ENCODE measurements at regions not wholly inside any gene's neighbourhood (a gene's known extent, or its start where the extent isn't known, plus 50 kb on each side); places are given as distances from the start of the nearest gene placed in this dataset.

GRCh38 chr2:163469561-163469962, 266.2 kb downstream of the FIGN start:
- TF ChIP-seq CTCF (IDR thresholded peaks at IDR 0.05; ENCODE audit: unreplicated experiment) = no peak
- CTCF ChIA-PET = no interaction called here
- H3K36me3 Mint-ChIP-seq (ENCODE audit: insufficient read depth, unreplicated experiment) = no peaks in the 10 kb centered on the region
- no peak overlapping the region for H3K27ac Mint-ChIP-seq (ENCODE audit: unreplicated experiment)
- intact Hi-C loops (cut with micrococcal nuclease; ENCODE audit: unreplicated experiment) = loop anchor here (10.0 kb wide), 1 partner anchor 125 kb away; no protein-coding TSS in a partner anchor
- no peak for DNase-seq
- no peaks in the 10 kb centered on the region for H3K9me3 Mint-ChIP-seq (ENCODE audit: low read depth, unreplicated experiment)
- no peaks in the 10 kb centered on the region for H3K27me3 Mint-ChIP-seq (ENCODE audit: unreplicated experiment)
- no TSS peak for BruUV-seq (replicated peaks)
- H3K4me1 Mint-ChIP-seq (ENCODE audit: low read depth, unreplicated experiment) = peaks cover 8% of the 10 kb centered on the region
- no peak overlapping the region for H3K4me3 Mint-ChIP-seq (ENCODE audit: low read depth, unreplicated experiment)

GRCh38 chr2:163467251-163467630, 268.6 kb downstream of the FIGN start:
- H3K9me3 Mint-ChIP-seq (ENCODE audit: low read depth, unreplicated experiment) = no peaks in the 10 kb centered on the region
- TF ChIP-seq CTCF (IDR thresholded peaks at IDR 0.05; ENCODE audit: unreplicated experiment) = no peak
- DNase-seq = no peak
- no peaks in the 10 kb centered on the region for H3K27me3 Mint-ChIP-seq (ENCODE audit: unreplicated experiment)
- H3K4me1 Mint-ChIP-seq (ENCODE audit: low read depth, unreplicated experiment) = peaks cover 6% of the 10 kb centered on the region
- BruUV-seq (replicated peaks) = no TSS peak
- CTCF ChIA-PET = no interaction called here
- no peaks in the 10 kb centered on the region for H3K36me3 Mint-ChIP-seq (ENCODE audit: insufficient read depth, unreplicated experiment)
- H3K27ac Mint-ChIP-seq (ENCODE audit: unreplicated experiment) = no peak overlapping the region
- no peak overlapping the region for H3K4me3 Mint-ChIP-seq (ENCODE audit: low read depth, unreplicated experiment)
- intact Hi-C loops (cut with micrococcal nuclease; ENCODE audit: unreplicated experiment) = loop anchor here (10.0 kb wide), 1 partner anchor 122 kb away; no protein-coding TSS in a partner anchor

- DNase-seq = no peak
- no peak overlapping the region for H3K27ac Mint-ChIP-seq (ENCODE audit: unreplicated experiment)
- no peaks in the 10 kb centered on the region for H3K27me3 Mint-ChIP-seq (ENCODE audit: unreplicated experiment)
- no peaks in the 10 kb centered on the region for H3K9me3 Mint-ChIP-seq (ENCODE audit: low read depth, unreplicated experiment)
- intact Hi-C loops (cut with micrococcal nuclease; ENCODE audit: unreplicated experiment) = loop anchor here (10.0 kb wide), 1 partner anchor 122 kb away; no protein-coding TSS in a partner anchor
- no peak for TF ChIP-seq CTCF (IDR thresholded peaks at IDR 0.05; ENCODE audit: unreplicated experiment)
- H3K4me3 Mint-ChIP-seq (ENCODE audit: low read depth, unreplicated experiment) = no peak overlapping the region
- no peaks in the 10 kb centered on the region for H3K4me1 Mint-ChIP-seq (ENCODE audit: low read depth, unreplicated experiment)
- BruUV-seq (replicated peaks) = no TSS peak
- CTCF ChIA-PET = no interaction called here
- H3K36me3 Mint-ChIP-seq (ENCODE audit: insufficient read depth, unreplicated experiment) = no peaks in the 10 kb centered on the region
Measured at GRCh38 chr2:163466331-163467250, 269.2 kb downstream of the FIGN start.

GRCh38 chr2:163465440-163465839, 270.4 kb downstream of the FIGN start:
- DNase-seq = no peak
- Mint-ChIP-seq H3K9me3 (ENCODE audit: low read depth, unreplicated experiment) (no peaks in the 10 kb centered on the region), H3K27ac (ENCODE audit: unreplicated experiment) (no peak overlapping the region), H3K4me1 (ENCODE audit: low read depth, unreplicated experiment) (no peaks in the 10 kb centered on the region), H3K4me3 (ENCODE audit: low read depth, unreplicated experiment) (no peak overlapping the region), H3K27me3 (ENCODE audit: unreplicated experiment) (no peaks in the 10 kb centered on the region), H3K36me3 (ENCODE audit: insufficient read depth, unreplicated experiment) (no peaks in the 10 kb centered on the region)
- intact Hi-C loops (cut with micrococcal nuclease; ENCODE audit: unreplicated experiment) = loop anchor here (10.0 kb wide), 1 partner anchor 121 kb away; no protein-coding TSS in a partner anchor
- no peak for TF ChIP-seq CTCF (IDR thresholded peaks at IDR 0.05; ENCODE audit: unreplicated experiment)
- BruUV-seq (replicated peaks) = no TSS peak
- CTCF ChIA-PET = interaction anchor here (0.7 kb wide), 1 partner anchor 12 kb away, joined by 3 read pairs; no protein-coding TSS in a partner anchor

All from Calu3 (cell line).